ENCODE measurements at regions not wholly inside any gene's neighbourhood (a gene's known extent, or its start where the extent isn't known, plus 50 kb on each side); places are given as distances from the start of the nearest gene placed in this dataset.
"Not testable (repeated sequence)": the region's sequence is repeated elsewhere in the genome, so short reads cannot be mapped to it uniquely, and the experiment has no call there.

DNA sequence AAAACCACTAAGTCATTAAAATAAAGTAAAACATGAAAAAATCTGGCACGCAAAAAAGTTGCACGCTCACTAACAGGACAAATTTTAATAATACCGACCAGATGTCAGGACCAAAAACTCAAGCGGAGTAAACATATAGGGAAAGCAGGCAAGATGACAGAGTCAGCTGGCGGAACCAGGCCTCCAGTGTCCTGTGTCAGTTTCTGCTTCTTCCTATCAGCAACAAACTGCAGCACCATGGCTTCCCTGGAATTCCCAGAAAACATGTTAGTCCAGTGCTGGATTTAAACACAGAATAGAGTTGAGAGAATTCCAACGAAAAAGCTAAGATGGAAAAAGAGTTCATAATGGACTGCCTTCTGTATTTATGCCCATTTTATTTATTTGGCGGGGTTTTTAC is 169.1 kb upstream of the ARHGEF26 start:
- no peak for DNase-seq

DNA sequence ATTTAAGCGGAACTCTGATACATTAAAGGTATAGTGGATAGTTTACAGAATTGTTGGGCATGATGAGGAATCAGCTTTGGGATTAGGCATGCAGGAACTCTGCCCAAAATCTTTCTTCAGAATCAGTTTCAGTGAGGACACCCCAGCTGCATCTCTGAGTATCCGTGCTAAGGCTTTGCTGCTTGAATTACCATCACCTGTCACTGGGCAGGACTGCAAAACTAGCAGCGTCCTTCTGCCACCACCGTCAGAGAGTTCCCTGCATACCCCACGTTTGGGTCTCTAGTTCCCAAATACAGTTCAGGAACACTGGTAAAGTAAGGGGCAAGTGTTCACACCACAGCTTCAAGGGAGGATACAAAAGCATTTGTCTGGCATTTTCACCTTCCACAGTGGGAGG is 164.6 kb upstream of the ARHGEF26 start:
- DNase-seq, result no peak

DNA sequence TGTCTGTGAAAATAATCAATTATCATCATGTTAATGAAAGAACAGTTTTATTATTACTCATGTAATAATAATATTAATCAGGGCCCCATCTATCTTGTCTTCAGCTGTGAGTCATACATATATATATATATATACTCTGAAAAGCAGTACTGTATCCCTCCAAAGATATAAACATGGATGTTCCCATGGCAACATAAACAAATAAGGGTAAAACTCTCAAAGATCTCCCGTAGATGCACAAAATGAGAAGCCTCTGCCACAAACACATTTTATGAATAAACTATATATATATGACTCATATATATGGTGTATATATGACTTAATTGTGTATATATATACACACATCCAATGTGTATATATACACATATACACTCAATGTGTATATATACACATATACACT is 163.8 kb upstream of the ARHGEF26 start:
- DNase-seq, result no peak

DNA sequence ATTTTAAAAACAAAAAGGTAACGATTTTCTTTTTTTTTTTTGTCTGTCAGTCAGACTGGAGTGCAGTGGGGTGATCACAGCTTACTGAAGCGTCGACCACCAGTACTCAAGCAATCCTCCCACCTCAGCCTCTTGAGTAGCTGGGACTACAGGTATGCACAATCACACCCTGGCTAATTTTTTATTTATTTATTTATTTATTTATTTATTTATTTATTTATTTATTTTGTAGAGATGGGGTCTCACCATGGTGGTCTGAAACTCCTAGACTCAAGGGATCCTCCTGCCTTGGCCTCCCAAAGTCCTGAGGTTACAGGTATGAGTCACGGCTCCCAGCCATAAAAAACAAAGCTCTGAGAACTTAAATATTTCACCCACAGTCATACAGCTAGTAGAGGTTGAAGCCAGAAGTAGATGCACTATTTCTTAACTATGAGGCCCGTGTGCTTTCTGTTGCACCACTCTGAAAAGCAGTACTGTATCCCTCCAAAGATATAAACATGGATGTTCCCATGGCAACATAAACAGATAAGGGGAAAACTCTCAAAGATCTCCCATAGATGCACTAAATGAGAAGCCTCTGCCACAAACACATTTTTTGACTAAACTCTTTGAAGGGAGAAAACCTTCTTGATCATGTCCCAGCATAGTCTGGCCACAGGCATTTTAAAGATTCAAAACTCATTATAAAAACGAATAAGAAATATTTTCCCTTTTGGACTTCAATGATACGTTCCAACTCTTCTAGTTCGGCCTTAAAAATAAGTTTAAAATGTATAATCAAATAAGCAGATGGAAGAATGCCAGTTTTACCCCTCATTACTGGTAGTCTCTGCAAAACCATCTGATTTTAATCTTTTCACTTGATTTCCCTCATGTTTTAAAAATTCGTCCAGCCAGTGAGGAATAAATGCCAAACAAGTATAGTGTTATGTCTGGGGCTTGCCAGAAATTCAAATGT is 162.3 kb upstream of the ARHGEF26 start:
- DNase-seq, result no peak

DNA sequence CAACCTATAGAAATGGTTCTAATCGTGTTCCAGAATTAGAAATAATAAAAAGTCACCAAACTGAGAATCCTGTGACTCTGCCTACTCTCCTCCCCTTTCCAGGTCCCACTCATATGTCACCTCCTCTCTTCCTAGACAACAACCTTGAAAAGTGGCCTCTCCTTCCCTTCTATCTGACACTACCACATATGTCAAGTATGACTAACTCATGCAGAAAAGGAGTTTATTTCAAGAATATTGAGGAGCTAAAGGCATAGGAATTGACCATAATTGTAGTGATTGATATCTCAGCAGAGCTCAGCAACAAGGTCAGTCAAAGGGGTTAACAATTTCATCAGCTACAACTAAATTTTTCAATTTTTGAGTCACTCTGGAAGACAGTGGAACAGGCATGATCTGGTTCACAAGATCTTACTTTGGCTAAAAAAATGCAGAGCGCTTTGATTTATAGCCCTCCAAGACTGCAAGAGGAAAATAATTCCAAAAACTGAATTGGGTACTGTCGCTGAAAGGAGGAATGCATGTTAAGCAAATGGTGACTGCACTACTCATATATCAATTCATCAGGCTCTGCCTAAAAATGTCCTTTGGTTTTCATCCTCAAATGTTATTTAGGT is 160.6 kb upstream of the ARHGEF26 start:
- no peak for DNase-seq

DNA sequence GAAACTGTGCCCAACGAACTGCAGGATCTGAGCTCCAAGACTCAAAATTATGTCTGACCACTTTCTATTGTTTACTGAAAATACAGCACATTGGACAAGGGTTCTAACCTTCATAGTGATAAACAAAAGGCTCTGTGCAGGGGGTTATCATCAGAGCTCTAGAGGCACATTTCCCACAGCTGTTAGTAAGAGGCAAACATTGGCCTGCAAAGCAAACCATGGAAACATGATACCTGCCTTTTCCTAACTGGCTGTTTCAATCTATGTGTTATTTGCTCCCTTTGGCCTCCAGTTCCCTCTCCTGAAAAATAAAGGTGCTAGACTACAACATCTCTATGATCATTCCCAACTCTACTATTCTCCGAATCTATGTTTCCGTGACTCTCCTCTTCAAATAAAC is 159.7 kb upstream of the ARHGEF26 start:
- DNase-seq, result no peak

DNA sequence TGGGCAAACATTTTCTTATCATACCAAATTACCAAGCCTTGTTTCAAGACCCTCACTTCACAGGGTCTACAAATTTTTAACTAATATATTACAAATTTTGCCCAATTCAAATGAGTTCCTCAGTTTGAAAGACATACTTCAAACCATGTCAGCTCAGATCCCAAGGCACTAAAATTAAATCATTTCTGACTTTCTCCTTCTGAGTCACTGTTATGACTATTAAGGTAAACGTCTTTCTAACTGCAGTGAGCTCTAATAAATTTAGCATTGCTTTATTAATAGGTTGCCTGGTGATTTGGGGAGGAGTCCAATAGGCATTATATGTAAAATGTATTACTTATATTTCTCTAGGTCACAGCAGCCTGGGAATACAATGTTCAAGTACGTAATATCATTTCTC is 158.2 kb upstream of the ARHGEF26 start:
- DNase-seq, result no peak

DNA sequence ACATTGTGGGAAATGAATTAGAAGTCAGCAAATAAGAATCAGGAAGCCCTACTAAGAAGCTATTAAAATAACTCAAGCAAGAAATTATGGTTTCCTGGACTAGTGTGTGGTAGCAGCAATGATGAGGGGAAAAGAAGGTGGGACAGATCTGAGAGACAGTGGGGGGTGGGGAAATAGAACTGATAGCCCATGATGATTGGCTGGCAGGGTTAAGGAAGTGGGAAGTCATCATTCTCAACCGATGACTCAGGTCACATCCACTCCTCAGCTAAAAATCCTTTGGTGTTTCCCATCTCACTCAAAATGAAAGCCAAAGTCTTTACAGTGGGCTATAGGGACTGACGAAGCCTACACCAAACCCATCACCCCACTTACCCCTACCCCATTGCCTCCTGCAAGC is 153.9 kb upstream of the ARHGEF26 start:
- DNase-seq, result no peak

DNA sequence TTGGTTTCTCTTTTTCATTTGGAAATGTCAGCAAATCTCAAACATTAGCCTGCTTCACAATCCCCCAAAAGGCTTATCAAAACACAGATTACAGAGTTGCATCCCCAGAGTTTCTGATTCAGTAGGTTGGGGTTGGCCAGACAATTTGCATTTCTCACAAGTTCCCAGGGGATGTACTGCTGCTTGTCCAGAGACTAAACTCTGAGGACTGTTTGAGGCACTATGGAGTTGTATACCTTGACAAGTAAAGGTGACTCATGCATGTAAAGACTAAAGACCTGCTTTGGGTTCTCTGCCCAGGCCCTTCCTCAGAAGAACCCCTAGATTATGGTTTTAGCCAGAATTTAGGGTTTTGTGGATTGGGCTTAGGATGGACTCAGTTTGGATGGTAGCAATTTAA is 151.1 kb upstream of the ARHGEF26 start:
- DNase-seq, result no peak

DNA sequence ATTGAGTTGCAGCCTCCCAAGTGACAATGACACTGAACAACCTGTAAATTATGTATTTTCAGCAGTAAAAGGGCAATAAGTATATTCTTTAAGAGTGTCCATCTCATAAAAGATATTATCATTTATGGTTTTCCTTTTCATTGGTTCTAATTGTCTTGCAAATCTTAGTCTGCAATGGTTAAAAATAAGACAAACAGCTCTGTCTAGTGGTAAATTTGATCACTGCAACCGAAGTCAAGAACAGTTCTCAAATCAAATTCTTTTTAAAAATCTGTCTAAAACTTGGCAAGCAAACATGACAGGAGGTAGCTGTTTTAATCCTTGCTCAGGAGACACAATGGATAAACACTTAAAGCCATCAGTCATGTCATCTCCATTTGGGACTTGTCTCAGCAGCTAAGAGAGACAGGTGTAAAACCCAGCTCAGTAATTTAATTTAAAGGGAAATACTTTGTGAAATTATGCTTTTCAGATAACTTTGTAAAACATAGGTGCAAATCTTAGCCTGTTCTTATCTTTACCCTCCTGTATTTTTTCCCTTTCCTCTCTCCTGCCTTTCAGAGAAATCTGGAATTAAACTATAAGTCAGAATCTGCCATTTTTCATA is 150.3 kb upstream of the ARHGEF26 start:
- no peak for DNase-seq

DNA sequence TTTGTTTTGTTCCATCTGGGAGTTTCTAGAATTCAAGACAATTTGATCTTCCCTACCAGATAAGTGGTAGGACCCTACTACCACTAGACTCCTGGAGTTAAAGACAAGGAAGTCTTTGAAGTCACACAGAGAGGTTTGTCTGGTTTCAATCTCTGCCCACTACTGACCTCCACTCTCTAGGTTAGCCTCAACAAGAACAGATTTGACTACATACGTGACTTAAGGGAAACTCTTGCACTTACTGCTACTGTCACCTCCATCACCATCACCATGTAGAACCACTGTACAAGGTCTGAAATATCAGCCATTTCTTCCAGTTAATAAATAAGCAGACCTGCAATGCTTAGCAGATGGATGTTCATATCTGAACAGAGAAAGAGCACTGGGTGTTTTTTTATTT is 148.3 kb upstream of the ARHGEF26 start:
- DNase-seq, result no peak

DNA sequence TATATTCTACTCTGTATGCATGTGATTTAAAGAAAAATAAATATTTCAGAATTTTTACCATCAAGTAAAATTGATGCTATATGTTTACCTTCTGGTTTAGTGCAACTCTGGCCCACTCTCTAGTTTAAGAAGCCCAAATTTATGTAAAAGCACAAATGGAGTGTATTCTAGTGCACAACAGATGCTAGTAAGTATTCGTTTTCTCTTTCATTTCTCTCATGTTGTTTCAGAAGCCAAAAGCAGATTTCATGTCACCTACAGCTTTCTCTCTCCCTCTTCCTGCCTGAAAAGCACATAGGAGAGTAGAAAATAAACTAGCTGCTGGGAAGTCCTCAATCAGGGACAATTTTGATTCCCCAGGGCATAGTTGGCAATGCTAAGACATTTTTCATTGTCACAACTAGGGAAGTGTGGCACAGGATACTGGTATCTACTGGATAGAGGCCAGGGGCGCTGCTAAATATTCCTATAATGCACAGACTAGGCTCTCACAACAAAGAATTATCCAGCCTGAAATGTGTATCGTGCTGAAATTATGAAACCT is 147.4 kb upstream of the ARHGEF26 start:
- no peak for DNase-seq

DNA sequence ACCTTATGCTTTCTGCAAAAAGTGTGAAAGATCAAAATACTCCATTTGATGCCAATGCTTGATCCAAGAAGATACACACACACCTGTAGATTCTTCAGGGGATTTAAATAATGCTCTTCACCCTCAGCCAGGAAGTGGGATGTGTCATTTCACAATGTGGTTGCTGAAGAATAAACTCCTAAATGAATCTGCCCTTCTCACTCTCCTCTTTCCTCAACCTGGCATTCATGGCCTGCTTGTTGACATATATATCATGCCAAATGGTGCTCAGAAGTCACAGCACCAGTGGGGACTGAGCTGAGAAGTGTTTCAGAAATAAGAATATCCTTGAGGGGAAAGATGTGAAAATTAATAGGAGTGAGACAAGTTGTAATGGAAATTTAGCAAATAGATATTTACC is 146.6 kb upstream of the ARHGEF26 start:
- no peak for DNase-seq

DNA sequence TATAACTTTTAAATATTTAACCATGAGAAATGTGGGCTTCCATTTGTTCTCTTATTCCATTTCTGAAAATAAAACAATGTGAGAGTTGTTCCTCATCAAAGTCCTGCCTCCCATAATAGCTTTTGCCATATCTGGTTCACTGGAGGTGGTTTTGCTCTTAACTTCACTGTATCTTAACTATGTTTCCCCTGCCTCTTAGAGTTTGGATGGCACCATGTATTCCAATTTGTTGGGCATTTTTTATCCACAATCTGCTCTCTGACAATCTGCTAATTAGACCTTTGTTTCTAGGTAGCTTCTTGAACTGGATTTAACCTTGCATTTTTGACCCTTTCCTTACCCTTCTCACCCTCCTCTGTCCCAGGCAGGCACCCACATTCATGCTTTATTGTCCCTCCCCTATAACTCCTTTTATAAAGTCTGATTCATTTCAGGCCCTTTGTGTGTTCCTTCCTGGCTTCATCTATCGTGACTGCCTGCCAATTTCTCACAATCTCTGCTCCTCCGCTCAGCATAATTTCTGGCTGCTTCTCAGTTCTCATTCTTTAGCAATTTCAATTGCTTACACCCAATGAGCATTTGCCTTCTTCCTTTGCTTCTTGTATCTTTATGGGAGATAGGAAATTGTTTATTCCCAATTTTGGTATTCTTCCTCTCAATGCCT is 144.2 kb upstream of the ARHGEF26 start:
- no peak for DNase-seq

DNA sequence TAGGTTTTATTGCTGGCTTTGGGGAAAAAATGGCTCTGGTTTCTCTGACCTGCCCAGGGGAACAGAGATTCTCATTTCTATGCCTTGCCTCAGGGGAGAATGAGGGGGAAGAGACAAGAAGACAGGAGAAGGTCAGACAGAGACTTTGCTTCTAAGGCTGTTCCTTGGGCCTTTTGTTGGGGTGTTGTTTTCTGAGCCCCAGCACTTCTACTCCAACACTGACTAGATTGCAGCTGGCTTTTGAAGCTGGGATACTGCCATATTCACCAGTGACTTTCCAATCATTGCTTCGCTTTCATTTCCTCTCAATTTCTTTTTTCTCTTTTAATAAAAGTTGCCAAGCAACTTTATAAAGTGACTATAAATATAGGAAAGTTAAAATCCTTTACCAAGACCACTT is 143.2 kb upstream of the ARHGEF26 start:
- DNase-seq, result no peak

DNA sequence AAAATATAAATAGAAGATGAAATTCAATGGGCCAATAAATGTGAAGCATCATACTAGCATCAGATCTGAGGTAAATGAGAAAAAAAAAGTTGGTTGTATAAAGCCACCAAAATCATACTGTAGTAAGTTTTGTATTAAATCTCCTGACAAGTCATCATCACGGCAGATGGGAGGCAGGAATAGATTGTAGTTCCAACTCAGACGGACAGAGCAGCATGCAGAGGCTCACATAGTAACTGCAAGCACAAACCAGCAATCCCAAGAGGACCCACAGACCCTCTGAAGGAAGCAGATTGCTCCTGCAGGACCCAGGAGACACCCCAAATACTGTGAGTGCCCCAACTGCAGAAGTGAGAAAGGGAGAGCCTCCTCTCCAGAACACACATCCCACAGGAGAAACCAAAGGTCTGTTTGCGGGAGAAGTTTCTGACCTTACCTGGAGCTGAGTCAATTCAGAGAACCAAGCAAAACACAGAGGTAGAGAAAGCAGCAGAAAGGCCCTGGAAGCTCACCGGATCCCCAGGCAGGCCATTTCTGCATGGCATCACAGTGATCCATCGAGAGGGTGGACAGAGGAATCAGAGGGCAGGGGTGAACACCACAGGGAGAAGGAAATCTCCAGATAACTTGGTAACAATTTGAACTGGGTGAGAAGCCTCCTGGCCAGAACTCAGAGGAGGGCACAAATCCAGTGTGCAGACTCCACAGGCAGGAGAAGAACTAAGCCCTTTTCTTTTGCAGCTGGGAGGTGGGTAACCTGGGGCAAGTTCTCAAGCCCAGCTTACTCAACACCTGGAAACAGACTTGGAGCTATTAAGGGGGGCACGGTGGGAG is 141.6 kb upstream of the ARHGEF26 start:
- no peak for DNase-seq

DNA sequence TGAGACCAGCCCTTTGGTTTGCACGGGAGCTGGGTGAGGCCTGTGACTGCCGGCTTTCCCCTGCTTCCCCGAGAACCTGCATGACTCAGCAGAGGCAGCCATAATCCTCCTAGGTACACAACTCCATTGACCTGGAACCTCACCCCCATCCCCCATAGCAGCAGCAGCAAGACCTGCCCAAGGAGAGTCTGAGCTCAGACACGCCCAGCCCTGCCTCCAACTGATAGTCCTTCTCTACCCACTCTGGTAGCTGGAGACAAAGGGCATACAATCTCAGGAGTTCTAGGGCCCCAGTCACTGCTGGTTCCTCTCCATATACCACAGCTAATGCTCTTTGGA is 141.0 kb upstream of the ARHGEF26 start:
- no peak for DNase-seq

DNA sequence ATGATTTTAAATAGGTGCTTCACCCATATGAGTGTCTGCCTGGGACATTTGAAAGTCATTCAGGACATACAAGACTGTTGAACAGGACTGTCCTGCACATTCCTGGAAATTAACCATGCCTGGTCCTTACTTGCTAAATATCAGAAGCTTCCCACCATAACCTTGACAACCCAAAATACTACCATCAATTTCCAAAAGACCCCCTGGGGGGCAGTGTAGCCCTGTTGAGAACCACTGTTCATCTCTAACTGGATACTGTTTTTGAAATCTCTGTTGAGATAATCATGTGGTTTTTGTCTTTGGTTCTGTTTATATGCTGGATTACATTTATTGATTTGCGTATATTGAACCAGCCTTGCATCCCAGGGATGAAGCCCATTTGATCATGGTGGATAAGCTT is 123.8 kb upstream of the ARHGEF26 start:
- DNase-seq, result not testable (repeated sequence)

DNA sequence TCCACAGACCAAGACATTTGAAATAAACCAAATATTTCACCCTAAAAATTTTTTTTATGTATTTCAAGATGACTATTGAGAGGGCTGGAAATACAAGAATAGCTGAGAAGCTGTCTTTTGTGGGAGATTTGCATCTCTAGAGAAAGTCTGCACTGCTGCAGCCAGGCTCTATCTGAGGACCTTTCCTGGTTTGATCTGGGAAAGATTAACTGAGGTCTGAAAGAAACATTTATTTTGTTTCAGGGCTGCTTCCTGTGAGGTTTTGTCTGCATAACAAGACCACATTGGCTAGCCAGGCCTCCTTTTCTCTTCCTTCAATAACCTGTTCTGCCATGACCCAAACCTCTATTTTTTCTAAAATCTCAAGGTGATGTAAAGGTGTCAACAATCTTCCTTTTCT is 117.5 kb upstream of the ARHGEF26 start:
- DNase-seq, result no peak

DNA sequence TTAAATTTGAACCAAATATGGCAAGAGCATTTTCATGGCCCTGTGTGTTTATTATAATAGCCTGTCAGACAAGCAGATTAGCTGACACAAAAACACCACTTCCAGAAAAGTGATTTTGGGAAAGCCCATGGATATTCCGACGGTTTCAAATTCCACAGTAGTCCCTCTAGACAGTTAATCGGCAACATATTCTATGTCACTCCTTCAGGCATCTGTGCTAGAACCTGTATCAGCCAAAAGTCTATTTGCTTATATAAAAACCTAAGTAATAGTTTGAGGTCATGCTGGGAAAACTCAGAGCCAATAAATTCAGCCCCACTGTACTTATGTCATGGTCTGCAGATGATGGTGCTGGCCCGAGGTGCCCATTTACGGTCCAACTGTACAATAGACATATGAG is 110.2 kb upstream of the ARHGEF26 start:
- DNase-seq, result no peak

DNA sequence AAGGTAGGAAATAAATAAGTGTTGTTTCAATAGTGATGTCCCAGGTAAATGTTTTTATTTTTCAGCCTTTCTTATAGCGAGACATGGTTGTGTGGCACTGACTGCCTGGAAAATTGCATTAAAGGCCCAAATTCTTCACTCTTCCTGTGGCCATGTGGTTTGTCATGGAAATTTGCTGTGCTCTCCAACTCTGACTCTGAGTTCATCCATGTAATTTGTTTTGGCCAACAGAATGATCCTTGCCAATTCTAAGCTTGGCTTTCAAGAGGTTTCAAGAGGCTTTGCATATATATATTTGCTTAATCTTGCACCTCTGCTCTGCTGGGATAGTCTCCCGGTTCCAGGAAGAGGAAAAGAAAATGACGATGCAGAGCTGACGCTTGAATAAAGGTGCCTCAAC is 107.5 kb upstream of the ARHGEF26 start:
- no peak for DNase-seq

DNA sequence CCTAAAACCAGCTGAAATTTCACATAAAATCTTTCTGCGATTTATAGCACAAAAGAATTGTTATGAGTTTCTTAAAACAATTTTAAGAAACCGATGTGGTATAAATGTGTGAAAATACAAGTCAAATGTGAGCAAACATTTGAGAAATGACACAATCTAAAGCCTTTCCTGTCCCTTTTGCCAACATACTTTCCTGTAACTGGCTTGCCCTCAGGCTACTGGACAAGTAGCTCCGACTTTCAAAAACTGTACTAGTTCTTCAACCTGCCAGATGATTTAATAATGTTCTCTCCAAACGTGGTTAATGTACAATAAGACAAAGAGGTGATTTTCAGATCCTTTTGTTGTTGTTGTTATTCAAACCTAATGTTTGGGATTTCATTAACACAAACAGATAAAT is 105.9 kb upstream of the ARHGEF26 start:
- DNase-seq, result no peak

Data from stimulated activated CD4-positive, alpha-beta T cell treated with anti-CD3 and anti-CD28 coated beads, Interleukin-1b, Interleukin-23, amount 100 ng/mL, for 48 hours (primary cell).